DND-41 (cell line): ENCODE measurements at regions not wholly inside any gene's neighbourhood (a gene's known extent, or its start where the extent isn't known, plus 50 kb on each side); places are given as distances from the start of the nearest gene placed in this dataset.

Source experiments
- CTCF ChIP-seq: IDR thresholded peaks from 2 replicates; pipeline ENCODE4 v1.5.1; 2012; ENCODE audit warnings: borderline replicate concordance, low read length, moderate library complexity, mild to moderate bottlenecking; ENCODE audit not compliant: poor library complexity, severe bottlenecking; ENCODE audit errors: extremely low read depth
- EZH2 ChIP-seq: IDR thresholded peaks from 3 replicates; pipeline ENCODE4 v1.6.1; 2012; ENCODE audit warnings: borderline replicate concordance, low read depth, mild to moderate bottlenecking, moderate library complexity, low read length, inconsistent platforms; ENCODE audit not compliant: severe bottlenecking

DNA sequence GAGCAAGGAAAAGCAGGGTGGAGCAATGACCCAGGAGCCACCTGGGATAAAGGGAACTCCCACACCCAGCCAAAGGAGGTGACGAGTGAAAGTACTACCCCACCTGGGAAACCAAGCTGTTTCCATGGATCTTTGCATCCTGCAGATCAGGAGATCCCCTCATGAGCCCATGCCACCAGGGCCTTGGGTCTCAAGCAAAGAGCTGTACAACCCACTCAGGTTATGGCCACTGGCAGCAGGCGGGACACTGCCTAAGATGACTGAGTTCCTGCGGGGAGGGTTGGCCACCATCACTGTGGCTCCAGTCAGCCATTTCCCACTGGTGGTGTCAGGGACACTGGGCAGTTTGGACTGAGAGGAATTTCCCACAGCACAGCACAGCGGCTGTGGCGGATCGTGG lies 225.7 kb downstream of the CDH9 start:
- TF ChIP-seq CTCF: no peak
- TF ChIP-seq EZH2: no peak
